Natural killer cell treated with Interleukin-12 subunit alpha and Interleukin-12 subunit beta and Interleukin-15 and Interleukin-18, amount 100 ng/mL, for 72 hours (primary cell): ENCODE measurements at regions not wholly inside any gene's neighbourhood (a gene's known extent, or its start where the extent isn't known, plus 50 kb on each side); places are given as distances from the start of the nearest gene placed in this dataset.

ENCODE experiments used
- ATAC-seq, 2 donors: fragments of 150-1000 bp; cut with Tn5 transposase in 1 of 2; sonication (Bioruptor Pico), chemical (Tn5 transposase) in 1 of 2; 2 replicates each; pipeline ENCODE4 v1.10.0; 2021
- DNase-seq: peaks from one replicate; pipeline ENCODE4 v3.0.0; 2022; ENCODE audit warnings: low spot score
- H3K27ac Mint-ChIP-seq, 2 donors: 1 replicate in 1 of 2; 2 replicates in 1 of 2; pipeline ENCODE4 v1.8.0; 2022; ENCODE audit warnings: mixed read lengths in 2 of 2, mild to moderate bottlenecking in 1 of 2, moderate library complexity in 1 of 2
- H3K27me3 Mint-ChIP-seq, 2 donors: 1 replicate in 1 of 2; 2 replicates in 1 of 2; pipeline ENCODE4 v1.8.0; 2022; ENCODE audit warnings: mixed read lengths in 2 of 2
- H3K36me3 Mint-ChIP-seq: one replicate; pipeline ENCODE4 v1.8.0; 2022; ENCODE audit warnings: mixed read lengths
- H3K4me1 Mint-ChIP-seq, 2 donors: 1 replicate in 1 of 2; 2 replicates in 1 of 2; pipeline ENCODE4 v1.8.0; 2022; ENCODE audit warnings: low read depth in 2 of 2, mixed read lengths in 2 of 2, mild to moderate bottlenecking in 1 of 2
- H3K4me3 Mint-ChIP-seq: one replicate; pipeline ENCODE4 v1.8.0; 2022; ENCODE audit warnings: mixed read lengths
- H3K9me3 Mint-ChIP-seq: 2 replicates; pipeline ENCODE4 v1.8.0; 2022; ENCODE audit warnings: mixed read lengths

DNA sequence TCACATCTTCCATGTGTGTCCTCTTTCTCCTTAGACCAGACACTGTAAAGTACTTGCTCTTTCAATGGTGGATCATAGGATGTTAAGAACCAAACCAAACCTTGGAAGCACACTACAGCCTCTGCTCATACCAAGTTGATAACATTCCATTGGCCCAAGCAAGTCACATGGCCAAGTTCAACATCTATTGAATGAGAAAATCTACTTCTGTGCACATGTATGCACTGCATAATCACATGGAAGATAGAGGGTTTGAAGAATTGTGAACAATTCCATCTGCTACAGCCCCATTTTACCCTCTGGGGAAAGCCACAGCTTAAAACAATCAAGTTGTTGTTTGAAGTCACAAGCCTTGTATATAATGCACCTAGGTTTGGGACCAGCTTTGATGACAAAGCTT is 68.2 kb downstream of the MFAP3 start:
- Mint-ChIP-seq H3K36me3 (no peaks in the 10 kb centered on the region), H3K27me3 (peaks cover 4 to 8% of the 10 kb centered on the region in 2 donors), H3K27ac (no peak overlapping the region), H3K4me1 (peaks cover 0 to 5% of the 10 kb centered on the region in 2 donors), H3K4me3 (no peak overlapping the region), H3K9me3 (no peaks in the 10 kb centered on the region)
- ATAC-seq (no peak), DNase-seq (no peak)

DNA sequence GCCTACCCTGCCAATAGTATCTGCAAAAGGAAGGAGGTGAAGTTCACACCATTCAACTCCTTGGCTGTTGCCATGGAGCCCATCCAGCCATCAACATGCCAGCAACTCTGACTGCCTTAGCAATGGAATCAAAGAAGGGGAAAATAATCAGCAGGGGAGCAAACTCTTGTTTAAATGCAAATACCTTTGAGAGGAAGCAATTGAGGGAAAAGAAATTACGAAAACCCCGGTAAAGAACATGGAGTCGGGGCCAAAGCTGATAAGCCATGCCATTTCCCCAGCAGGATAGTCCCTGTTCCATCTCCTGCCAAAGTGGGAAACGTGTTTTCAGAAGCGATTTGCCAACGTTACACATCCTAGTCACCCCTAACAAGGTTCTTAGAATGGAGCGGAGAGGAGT is 69.0 kb downstream of the MFAP3 start:
- Mint-ChIP-seq H3K36me3 (no peaks in the 10 kb centered on the region), H3K27ac (no peak overlapping the region), H3K27me3 (peaks cover 11% of the 10 kb centered on the region in 2 donors), H3K4me3 (no peak overlapping the region), H3K4me1 (peaks cover 0 to 5% of the 10 kb centered on the region in 2 donors), H3K9me3 (no peaks in the 10 kb centered on the region)
- ATAC-seq, result no peak
- DNase-seq, result no peak

DNA sequence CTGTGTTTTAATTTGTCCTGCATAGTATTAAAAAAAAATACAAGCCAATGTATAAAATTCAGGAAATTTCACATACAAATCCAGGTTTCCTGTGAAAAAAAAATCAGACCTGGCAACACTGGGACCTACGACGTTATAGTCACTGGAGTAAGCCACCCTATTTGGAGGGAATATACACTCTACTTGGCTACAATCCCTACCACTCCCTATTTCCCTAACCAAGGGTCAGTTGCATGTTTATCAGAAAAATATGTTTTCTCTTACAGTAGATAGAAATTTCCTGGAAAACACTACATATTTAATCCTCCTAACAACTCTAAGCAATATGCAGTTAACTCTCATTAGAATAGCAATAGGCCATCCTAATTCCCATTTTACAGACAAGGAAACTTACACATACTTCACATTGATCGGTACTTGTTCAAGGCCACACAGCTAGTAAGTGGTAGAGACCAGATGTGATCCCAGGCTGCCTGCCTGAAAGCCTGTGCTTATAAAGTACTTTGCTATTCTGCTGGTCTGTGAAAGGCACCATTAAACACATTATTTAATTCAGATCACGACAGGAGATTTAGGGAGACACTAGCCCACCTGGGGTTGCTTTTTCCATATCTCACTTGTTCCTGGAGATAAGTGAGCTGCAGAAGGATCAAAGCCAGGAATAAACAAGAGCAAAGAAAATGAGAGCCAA is 70.8 kb downstream of the MFAP3 start:
- Mint-ChIP-seq H3K4me1 (peaks cover 0 to 5% of the 10 kb centered on the region in 2 donors), H3K36me3 (no peaks in the 10 kb centered on the region), H3K27me3 (peaks cover 11% of the 10 kb centered on the region in 2 donors), H3K27ac (no peak overlapping the region), H3K4me3 (no peak overlapping the region), H3K9me3 (no peaks in the 10 kb centered on the region)
- ATAC-seq (no peak), DNase-seq (no peak)

DNA sequence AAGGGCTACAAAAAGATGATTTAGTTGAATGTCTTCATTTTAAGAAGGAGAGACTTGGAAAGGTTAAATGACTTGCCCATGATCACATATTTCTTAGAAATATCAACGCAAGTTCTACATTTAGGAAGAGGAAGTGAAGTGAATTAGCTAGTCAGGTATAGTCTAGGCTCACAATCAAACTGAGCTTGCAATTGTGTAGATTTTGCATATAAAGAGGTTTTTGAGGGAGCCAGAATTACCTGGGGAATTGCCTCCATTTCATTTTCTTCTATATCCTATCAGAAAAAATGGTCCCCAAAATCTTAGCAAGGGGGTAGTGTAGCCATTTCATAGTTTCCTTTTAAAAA is 71.3 kb downstream of the MFAP3 start:
- Mint-ChIP-seq H3K27me3 (peaks cover 11 to 13% of the 10 kb centered on the region in 2 donors), H3K27ac (no peak overlapping the region)
- no peak for ATAC-seq

DNA sequence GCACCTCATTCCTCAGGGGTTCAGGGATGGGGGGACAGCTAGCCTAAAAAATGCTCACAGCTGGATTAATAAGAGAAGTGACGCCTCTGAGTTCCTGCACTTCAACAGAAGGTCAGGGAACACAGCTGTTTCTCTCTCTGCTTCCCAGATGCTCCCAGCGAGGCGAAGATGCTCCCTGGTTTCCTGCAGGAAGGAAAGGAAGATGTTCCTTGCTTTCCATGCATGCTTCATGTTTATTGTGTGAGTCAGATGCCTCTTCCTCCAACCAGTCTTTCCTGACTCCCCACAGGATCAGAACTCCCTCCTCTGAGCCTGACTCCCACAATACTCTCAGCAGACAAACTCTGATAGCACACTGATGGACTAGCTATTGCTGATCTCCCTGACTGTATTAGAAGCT is 71.9 kb downstream of the MFAP3 start:
- no peak for ATAC-seq
- Mint-ChIP-seq H3K4me1 (peaks cover 0 to 5% of the 10 kb centered on the region in 2 donors), H3K4me3 (no peak overlapping the region), H3K36me3 (no peaks in the 10 kb centered on the region), H3K27ac (no peak overlapping the region), H3K27me3 (peaks cover 11 to 13% of the 10 kb centered on the region in 2 donors), H3K9me3 (no peaks in the 10 kb centered on the region)
- no peak for DNase-seq

More for the DNA sequence above, 71.3 kb downstream of the MFAP3 start:
- Mint-ChIP-seq H3K4me1 (peaks cover 0 to 5% of the 10 kb centered on the region in 2 donors), H3K36me3 (no peaks in the 10 kb centered on the region), H3K4me3 (no peak overlapping the region), H3K9me3 (no peaks in the 10 kb centered on the region)
- no peak for DNase-seq

DNA sequence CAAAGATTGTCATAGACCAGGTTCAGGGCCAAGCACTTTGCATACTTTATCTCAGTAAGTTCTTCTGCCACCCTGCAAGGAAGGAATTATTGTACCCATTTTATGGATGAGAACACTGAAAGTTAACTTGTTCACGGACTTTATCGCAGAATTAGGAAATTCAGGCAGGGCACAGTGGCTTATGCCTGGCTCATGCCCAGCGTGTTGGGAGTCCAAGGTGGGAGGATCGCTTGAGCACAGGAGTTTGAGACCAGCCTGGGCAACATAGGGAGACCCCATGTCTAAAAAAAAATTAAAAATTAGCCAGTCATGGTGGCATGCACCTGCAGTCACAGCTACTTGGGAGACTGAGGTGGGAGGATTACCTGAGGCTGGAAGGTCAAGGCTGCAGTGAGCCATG is 72.4 kb downstream of the MFAP3 start:
- no peak overlapping the region for H3K27ac Mint-ChIP-seq
- no peaks in the 10 kb centered on the region for H3K9me3 Mint-ChIP-seq
- peaks cover 0 to 5% of the 10 kb centered on the region in 2 donors for H3K4me1 Mint-ChIP-seq
- peaks cover 11% of the 10 kb centered on the region in 2 donors for H3K27me3 Mint-ChIP-seq
- H3K4me3 Mint-ChIP-seq, result no peak overlapping the region
- DNase-seq (no peak), ATAC-seq (no peak)
- H3K36me3 Mint-ChIP-seq, result no peaks in the 10 kb centered on the region

DNA sequence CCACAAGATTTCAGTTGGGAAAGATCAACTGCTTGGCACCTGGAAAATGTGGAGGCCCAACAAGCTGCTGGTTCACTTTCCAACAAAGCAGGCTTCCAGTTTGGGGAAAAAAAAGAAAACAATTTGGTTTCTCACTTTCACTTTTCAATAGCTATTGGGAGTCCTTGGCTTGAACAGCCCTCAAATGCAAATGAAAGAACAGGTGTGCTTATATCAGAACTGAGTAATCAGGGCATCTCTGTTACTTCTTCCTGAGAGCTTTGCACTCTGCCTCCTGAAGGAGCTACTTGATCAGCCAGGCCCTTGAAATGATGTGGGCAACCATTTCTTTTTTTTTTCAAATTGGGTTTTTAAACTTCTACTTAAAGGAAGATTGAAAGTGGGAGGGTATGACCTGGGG is 73.5 kb downstream of the MFAP3 start:
- ATAC-seq, result no peak
- Mint-ChIP-seq H3K36me3 (no peaks in the 10 kb centered on the region), H3K4me3 (no peak overlapping the region), H3K27ac (no peak overlapping the region), H3K27me3 (peaks cover 11% of the 10 kb centered on the region in 2 donors), H3K9me3 (no peaks in the 10 kb centered on the region), H3K4me1 (peaks cover 0 to 5% of the 10 kb centered on the region in 2 donors)
- DNase-seq, result no peak

DNA sequence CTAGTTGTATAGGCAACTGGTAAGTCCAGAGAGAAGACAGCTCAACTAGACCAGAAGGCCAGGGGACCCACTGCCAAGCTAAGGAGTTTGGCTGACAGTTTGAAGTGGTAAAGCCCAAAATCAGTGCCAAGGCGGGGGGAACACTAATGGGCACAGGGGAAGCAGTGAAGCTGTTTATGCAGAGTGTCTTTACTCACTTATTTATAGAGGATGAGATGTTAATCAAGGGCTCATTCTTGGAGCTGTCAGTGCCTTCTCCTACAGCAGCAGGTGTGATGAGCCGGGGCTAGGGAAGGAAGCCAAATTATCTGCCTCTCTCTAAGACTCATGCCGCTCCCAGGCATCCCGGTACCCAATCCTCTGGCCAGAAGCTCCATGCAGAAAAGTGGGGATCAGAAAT is 75.2 kb upstream of the GALNT10 start:
- peaks cover 0 to 2% of the 10 kb centered on the region in 2 donors for H3K4me1 Mint-ChIP-seq
- no peaks in the 10 kb centered on the region for H3K9me3 Mint-ChIP-seq
- H3K4me3 Mint-ChIP-seq, result no peak overlapping the region
- no peak overlapping the region for H3K27ac Mint-ChIP-seq
- ATAC-seq, result no peak
- H3K36me3 Mint-ChIP-seq, result no peaks in the 10 kb centered on the region
- DNase-seq, result no peak
- H3K27me3 Mint-ChIP-seq, result peaks cover 11% of the 10 kb centered on the region in 2 donors

DNA sequence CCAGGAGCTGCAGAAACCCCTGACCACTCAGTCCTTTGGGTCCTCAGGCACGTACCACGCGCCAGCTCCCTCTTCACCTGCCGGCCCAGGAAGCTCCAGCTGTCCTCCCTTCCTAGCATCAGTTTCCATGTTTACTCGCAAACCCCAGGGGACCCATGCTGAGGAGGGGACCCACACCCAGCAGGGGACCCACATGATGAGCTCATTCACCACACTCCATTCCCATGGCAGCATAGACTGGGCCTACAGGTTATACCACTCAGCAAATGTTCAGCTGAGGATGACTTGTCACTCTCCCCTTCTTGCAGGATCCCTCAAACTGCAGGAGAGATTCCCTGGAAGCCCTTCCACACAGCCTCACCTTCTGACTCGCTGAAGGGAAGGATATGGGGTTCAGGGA is 73.5 kb upstream of the GALNT10 start:
- Mint-ChIP-seq H3K36me3 (no peaks in the 10 kb centered on the region), H3K27me3 (peaks cover 7 to 9% of the 10 kb centered on the region in 2 donors), H3K4me3 (no peak overlapping the region), H3K9me3 (no peaks in the 10 kb centered on the region), H3K27ac (peak overlapping the region in 1 of 2 donors; percentile 4), H3K4me1 (no peaks in the 10 kb centered on the region)
- no peak for ATAC-seq
- DNase-seq, result no peak

DNA sequence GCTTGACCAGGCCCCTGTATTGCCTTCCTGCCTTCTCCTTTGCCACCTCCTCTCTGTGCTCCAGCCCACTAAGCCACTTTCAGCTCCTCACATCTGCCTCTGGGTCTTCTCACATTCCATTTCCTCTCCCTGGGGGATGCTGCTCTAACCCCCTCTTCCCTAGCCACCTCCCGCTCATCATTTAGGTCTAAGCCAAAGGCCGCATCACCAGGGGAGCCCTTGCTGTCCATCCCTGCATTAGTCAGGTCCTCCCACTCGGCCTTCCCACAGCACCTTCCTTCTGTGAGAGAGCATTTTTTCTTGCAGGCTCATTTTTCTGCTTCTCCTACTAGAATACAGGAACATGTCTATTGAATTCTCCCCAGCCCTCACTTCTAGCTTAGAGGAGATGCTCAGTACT is 72.6 kb upstream of the GALNT10 start:
- Mint-ChIP-seq H3K4me1 (no peaks in the 10 kb centered on the region), H3K27me3 (peaks cover 0 to 6% of the 10 kb centered on the region in 2 donors), H3K27ac (no peak overlapping the region), H3K36me3 (no peaks in the 10 kb centered on the region), H3K9me3 (no peaks in the 10 kb centered on the region), H3K4me3 (no peak overlapping the region)
- DNase-seq (no peak), ATAC-seq (no peak)

DNA sequence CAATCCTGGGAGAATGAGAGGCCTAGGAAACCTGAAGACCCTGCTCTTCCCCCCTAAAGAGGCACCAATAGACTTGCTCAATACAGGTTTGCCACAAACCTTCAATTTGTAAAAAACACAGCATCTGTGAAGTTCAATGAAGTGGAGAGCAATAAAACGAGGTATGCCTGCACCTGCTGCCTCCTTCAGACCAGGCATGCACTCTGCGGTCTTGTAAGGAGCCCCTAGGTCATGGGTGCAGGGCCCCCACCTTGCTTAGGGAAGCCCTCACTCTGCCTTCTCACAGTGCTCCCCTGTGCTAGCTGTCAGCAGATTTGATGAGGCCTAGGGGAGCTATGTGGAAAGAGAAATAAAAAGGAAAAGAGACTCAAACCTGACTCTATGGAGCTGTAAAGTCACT is 72.1 kb upstream of the GALNT10 start:
- no peak for ATAC-seq
- Mint-ChIP-seq H3K27ac (no peak overlapping the region), H3K36me3 (peaks cover 4% of the 10 kb centered on the region), H3K27me3 (peaks cover 0 to 8% of the 10 kb centered on the region in 2 donors), H3K9me3 (no peaks in the 10 kb centered on the region), H3K4me1 (no peaks in the 10 kb centered on the region), H3K4me3 (no peak overlapping the region)
- no peak for DNase-seq

DNA sequence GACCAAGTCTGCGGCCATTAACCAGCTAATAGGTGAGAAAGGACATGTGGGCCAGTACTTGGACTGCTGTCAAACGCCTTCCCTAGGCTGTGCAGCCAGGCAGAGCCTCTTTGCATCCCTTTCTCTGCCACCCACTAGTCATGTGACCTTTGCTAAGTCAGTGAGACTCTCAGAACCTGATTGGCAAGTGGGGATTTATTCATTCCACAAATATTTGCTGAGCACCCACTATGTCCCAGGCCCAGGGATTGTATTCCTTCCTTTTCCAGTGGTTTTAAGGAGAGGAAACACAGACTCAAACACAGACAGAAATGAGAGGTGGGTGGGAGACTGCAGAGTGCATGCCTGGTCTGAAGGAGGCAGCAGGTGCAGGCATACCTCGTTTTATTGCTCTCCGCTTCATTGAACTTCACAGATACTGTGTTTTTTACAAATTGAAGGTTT is 71.6 kb upstream of the GALNT10 start:
- H3K4me1 Mint-ChIP-seq, result no peaks in the 10 kb centered on the region
- no peak overlapping the region for H3K4me3 Mint-ChIP-seq
- peaks cover 4% of the 10 kb centered on the region for H3K36me3 Mint-ChIP-seq
- no peaks in the 10 kb centered on the region for H3K9me3 Mint-ChIP-seq
- no peak for ATAC-seq
- no peak for DNase-seq
- H3K27ac Mint-ChIP-seq, result no peak overlapping the region
- peaks cover 0 to 10% of the 10 kb centered on the region in 2 donors for H3K27me3 Mint-ChIP-seq

DNA sequence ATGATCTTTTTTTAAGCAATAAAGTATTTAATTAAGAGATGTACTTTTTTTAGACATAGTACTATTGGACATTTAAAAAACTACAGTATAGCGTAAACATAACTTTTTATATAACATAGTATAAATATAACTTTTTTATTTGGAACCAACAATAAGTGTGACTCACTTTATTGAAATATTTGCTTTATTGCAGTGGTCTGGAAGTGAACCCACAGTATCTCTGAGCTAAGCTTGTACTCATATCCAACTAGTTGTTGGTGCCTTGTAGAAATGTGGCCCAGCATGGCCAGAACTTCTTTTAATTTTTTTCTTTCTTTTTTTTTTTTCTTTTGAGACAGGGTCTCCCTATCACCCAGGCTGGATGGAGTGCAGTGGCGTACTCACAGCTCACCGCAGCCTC is 61.5 kb upstream of the GALNT10 start:
- Mint-ChIP-seq H3K4me3 (no peak overlapping the region), H3K36me3 (peaks cover 13% of the 10 kb centered on the region), H3K27ac (no peak overlapping the region), H3K4me1 (no peaks in the 10 kb centered on the region), H3K27me3 (peaks cover 29 to 33% of the 10 kb centered on the region in 2 donors), H3K9me3 (peaks cover 6% of the 10 kb centered on the region)
- DNase-seq (no peak), ATAC-seq (no peak)

DNA sequence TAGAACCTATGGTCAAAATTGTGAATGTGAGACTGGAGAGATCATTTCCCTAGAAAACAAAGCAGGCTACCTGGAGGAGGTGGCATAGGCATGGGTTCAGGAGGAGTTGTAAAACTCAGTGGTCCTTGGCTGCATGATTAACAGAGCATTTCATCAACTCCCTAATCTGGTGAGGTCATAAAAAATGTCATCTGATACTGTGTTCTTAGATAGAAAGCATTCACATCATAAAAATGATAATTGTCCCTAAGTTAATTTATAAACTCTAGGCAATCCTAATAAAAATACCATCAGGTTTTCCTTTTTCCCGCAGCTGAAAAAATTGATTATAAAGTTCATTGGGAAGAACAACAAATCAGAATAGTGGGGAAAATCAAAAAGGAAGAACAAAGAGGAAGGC is 60.6 kb upstream of the GALNT10 start:
- H3K27ac Mint-ChIP-seq, result no peak overlapping the region
- H3K27me3 Mint-ChIP-seq, result peaks cover 20 to 27% of the 10 kb centered on the region in 2 donors
- ATAC-seq, result no peak
- DNase-seq, result no peak
- peaks cover 4% of the 10 kb centered on the region for H3K36me3 Mint-ChIP-seq
- H3K4me1 Mint-ChIP-seq, result no peaks in the 10 kb centered on the region
- H3K9me3 Mint-ChIP-seq, result peaks cover 3% of the 10 kb centered on the region
- no peak overlapping the region for H3K4me3 Mint-ChIP-seq

DNA sequence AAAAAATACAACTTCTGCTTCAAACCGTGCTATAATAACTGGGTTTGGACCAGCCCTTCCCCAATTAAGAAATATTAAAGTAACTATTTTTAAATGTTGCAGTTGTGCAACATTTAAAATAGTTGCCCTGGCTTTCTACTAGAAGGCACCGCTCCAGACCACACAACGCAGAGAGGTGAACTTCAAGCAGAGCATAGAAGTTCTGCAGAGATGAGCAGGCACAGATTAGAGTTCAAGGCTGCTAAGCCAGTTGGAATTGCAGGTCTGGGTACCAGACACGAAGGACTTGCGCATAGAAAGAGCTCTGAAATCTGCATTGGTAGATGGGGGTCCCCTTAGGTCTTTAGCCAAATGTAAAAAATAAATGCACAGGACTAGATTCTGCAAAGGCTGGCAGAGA is 58.7 kb upstream of the GALNT10 start:
- Mint-ChIP-seq H3K4me1 (no peaks in the 10 kb centered on the region), H3K27me3 (peaks cover 12 to 22% of the 10 kb centered on the region in 2 donors), H3K36me3 (no peaks in the 10 kb centered on the region), H3K4me3 (no peak overlapping the region), H3K27ac (no peak overlapping the region), H3K9me3 (no peaks in the 10 kb centered on the region)
- no peak for ATAC-seq
- no peak for DNase-seq
